ENCODE measurements at regions not wholly inside any gene's neighbourhood (a gene's known extent, or its start where the extent isn't known, plus 50 kb on each side); places are given as distances from the start of the nearest gene placed in this dataset.
A peak's percentile ranks its signal among the peaks of the same experiment; 100 is the strongest.

DNA sequence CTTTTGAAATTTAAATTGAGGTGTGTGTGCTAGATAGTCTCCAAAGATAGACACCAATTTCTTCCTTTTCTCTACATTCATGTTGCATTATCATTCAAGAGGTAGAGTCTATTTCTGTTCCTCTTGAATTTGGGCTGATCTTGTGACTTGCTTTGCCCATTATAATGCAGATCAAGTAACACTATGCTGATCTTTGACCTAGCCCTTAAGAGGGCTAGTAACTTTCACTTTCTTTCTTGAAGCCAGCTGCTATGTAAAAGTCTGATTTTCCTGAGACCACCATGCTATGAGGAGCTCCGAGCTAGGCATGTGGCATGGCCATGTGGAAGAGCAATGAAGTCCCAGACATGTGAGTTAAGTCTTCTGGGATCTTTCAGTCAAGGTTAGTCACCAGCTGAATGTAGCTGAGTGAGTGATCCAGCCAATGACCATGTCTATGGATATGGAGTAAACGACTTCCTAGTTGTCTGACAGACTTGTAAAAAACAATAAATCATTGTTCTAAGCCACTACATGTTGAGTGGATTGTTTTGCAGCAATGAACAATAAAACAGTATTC, 189.4 kb upstream of the CWC22 start:
- POLR2A ChIA-PET, result no interaction called here
- H3K36me3 ChIP-seq (ENCODE audit: control insufficient read depth in 1 of 2, insufficient read depth in 2 of 2, low read length in 2 of 2), result no peaks in the 10 kb centered on the region
- no peak for DNase-seq (ENCODE audit: low read depth, low spot score)
- peak overlapping the region; percentile 19 for H2AFZ ChIP-seq (ENCODE audit: low read depth, low read length, poor library complexity, severe bottlenecking)
- no peaks in the 10 kb centered on the region for H3K9me3 ChIP-seq (ENCODE audit: control insufficient read depth in 1 of 2, insufficient read depth in 1 of 2, low read depth in 1 of 2, low read length in 2 of 2)
- H4K20me1 ChIP-seq (ENCODE audit: insufficient read depth), result no peaks in the 10 kb centered on the region
- RAD21 ChIA-PET (ENCODE audit: low non-redundant PET in 1 of 2, low total read pairs in 2 of 2, uncharacterized antibody in 2 of 2, unreplicated experiment in 2 of 2), result no interaction called here
- peaks cover 0 to 4% of the 10 kb centered on the region in 2 experiments; a peak in 1 of 4 replicates for H3K4me1 ChIP-seq (ENCODE audit: control insufficient read depth in 1 of 2, insufficient read depth in 2 of 2, low read length in 2 of 2)
- no peak for ATAC-seq
- no peak overlapping the region for H3K9ac ChIP-seq (ENCODE audit: low read length)
- BruUV-seq (replicated peaks), result no TSS peak
- no peaks in the 10 kb centered on the region for H3K79me2 ChIP-seq (ENCODE audit: insufficient read depth, low read length)
- H3K27ac ChIP-seq (ENCODE audit: low read depth, low read length), result no peak overlapping the region
- CTCF ChIA-PET, result no interaction called here
- TF ChIP-seq FOSL1 (IDR thresholded peaks at IDR 0.05; ENCODE audit: low read depth) (no peak), SIN3A (IDR thresholded peaks at IDR 0.05; ENCODE audit: low read depth) (no peak), YY1 (IDR thresholded peaks at IDR 0.05; ENCODE audit: extremely low read depth, insufficient replicate concordance, low read depth, low read length) (no peak), CEBPB (IDR thresholded peaks at IDR 0.05; ENCODE audit: low read depth) (no peak), ZFX (IDR thresholded peaks at IDR 0.05) (no peak), JUND (IDR thresholded peaks at IDR 0.05) (no peak)
- TF ChIP-seq, protein P1, sequence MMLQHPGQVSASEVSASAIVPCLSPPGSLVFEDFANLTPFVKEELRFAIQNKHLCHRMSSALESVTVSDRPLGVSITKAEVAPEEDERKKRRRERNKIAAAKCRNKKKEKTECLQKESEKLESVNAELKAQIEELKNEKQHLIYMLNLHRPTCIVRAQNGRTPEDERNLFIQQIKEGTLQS (IDR thresholded peaks at IDR 0.05), result no peak
- TF ChIP-seq, protein P2, sequence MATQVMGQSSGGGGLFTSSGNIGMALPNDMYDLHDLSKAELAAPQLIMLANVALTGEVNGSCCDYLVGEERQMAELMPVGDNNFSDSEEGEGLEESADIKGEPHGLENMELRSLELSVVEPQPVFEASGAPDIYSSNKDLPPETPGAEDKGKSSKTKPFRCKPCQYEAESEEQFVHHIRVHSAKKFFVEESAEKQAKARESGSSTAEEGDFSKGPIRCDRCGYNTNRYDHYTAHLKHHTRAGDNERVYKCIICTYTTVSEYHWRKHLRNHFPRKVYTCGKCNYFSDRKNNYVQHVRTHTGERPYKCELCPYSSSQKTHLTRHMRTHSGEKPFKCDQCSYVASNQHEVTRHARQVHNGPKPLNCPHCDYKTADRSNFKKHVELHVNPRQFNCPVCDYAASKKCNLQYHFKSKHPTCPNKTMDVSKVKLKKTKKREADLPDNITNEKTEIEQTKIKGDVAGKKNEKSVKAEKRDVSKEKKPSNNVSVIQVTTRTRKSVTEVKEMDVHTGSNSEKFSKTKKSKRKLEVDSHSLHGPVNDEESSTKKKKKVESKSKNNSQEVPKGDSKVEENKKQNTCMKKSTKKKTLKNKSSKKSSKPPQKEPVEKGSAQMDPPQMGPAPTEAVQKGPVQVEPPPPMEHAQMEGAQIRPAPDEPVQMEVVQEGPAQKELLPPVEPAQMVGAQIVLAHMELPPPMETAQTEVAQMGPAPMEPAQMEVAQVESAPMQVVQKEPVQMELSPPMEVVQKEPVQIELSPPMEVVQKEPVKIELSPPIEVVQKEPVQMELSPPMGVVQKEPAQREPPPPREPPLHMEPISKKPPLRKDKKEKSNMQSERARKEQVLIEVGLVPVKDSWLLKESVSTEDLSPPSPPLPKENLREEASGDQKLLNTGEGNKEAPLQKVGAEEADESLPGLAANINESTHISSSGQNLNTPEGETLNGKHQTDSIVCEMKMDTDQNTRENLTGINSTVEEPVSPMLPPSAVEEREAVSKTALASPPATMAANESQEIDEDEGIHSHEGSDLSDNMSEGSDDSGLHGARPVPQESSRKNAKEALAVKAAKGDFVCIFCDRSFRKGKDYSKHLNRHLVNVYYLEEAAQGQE (IDR thresholded peaks at IDR 0.05; ENCODE audit: low read depth), result no peak
- TF ChIP-seq, protein P3, sequence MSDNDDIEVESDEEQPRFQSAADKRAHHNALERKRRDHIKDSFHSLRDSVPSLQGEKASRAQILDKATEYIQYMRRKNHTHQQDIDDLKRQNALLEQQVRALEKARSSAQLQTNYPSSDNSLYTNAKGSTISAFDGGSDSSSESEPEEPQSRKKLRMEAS (IDR thresholded peaks at IDR 0.05), result no peak
- H3K9me2 ChIP-seq (ENCODE audit: insufficient read depth), result no peaks in the 10 kb centered on the region
- intact Hi-C loops (cut with micrococcal nuclease), result no loop called here
- H3K27me3 ChIP-seq (ENCODE audit: insufficient read depth, low read length), result no peaks in the 10 kb centered on the region
- 0 out of 2 replicates have a peak overlapping the region, but pooled peaks have one; percentile 6 for H3K4me2 ChIP-seq (ENCODE audit: low read length)
- H3K4me3 ChIP-seq (replicated peaks in 1 of 2; ENCODE audit: low read depth in 1 of 2, low read length in 2 of 2), result no peak overlapping the region
